ENCODE measurements at regions not wholly inside any gene's neighbourhood (a gene's known extent, or its start where the extent isn't known, plus 50 kb on each side); places are given as distances from the start of the nearest gene placed in this dataset.

GRCh38 chr4:45954276-45954675 lies 169.6 kb downstream of the GABRG1 start:
- TF ChIP-seq POLR2AphosphoS5 (IDR thresholded peaks at IDR 0.05; ENCODE audit: borderline replicate concordance, low read depth, low read length) = no peak
- no peak for TF ChIP-seq EZH2 (IDR thresholded peaks at IDR 0.05)
